Upper lobe of left lung (tissue), 4 donors: ENCODE measurements at regions not wholly inside any gene's neighbourhood (a gene's known extent, or its start where the extent isn't known, plus 50 kb on each side); places are given as distances from the start of the nearest gene placed in this dataset.

ENCODE experiments used
- EP300 ChIP-seq, 4 donors: sonication (generic); formaldehyde crosslinking; IDR thresholded peaks; one replicate each; pipeline ENCODE4 v1.5.1; 2017; ENCODE audit warnings: antibody characterized with exemption in 4 of 4, control low read depth in 2 of 4
- POLR2AphosphoS5 ChIP-seq, 2 donors: sonication (generic); formaldehyde crosslinking; IDR thresholded peaks; one replicate each; pipeline ENCODE4 v1.5.1; 2017; ENCODE audit warnings: antibody characterized with exemption in 2 of 2

- TF ChIP-seq EP300 (IDR thresholded peaks at IDR 0.05) (no peak), POLR2AphosphoS5 (IDR thresholded peaks at IDR 0.05) (no peak)
Observed at GRCh38 chr5:72007336-72008111, 99.8 kb upstream of the MAP1B start.
